ENCODE measurements at regions not wholly inside any gene's neighbourhood (a gene's known extent, or its start where the extent isn't known, plus 50 kb on each side); places are given as distances from the start of the nearest gene placed in this dataset.

GRCh38 chr10:128860574-128860973, 606.5 kb upstream of the MGMT start:
- TF ChIP-seq CTCF (IDR thresholded peaks at IDR 0.05; ENCODE audit: low read depth, low read length, missing input control) (no peak), GABPA (IDR thresholded peaks at IDR 0.05 in 1 of 2, conservative IDR thresholded peaks at IDR 0.05 in 1 of 2) (no peak), NR2F2 (IDR thresholded peaks at IDR 0.05) (no peak), FOXA2 (IDR thresholded peaks at IDR 0.05) (no peak), SP1 (IDR thresholded peaks at IDR 0.05) (no peak)

Measured in liver (tissue), 3 donors.